C4-2B (cell line): ENCODE measurements at regions not wholly inside any gene's neighbourhood (a gene's known extent, or its start where the extent isn't known, plus 50 kb on each side); places are given as distances from the start of the nearest gene placed in this dataset.

Experiments
- ZFX ChIP-seq: fragments of 450-650 bp; IDR thresholded peaks from 2 replicates; pipeline ENCODE4 v1.6.1; 2017
- TF ChIP-seq, protein P1 (sequence below): fragments of 450-650 bp; conservative IDR thresholded peaks from 2 replicates; pipeline ENCODE4 v1.5.1; 2017; ENCODE audit warnings: mild to moderate bottlenecking

DNA sequence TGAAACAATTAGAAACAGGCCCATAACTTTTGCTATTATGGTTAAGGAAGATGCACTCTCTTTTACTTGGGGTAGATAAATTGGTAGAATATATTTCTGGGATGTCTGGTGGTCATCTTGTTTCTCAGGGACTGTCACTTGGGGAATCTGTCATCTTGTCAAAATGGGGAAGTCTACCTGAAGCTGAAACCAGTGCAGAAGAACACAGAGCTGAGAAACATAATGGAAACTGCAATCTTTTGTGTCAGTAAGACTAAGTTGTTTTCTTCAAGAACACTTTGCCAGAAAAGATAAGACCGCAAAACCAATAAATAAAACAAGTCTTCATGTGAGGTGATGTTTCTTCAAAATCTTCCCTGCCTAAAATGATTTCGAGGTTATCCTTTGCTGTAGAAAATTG, 92.0 kb downstream of the NAA11 start:
- TF ChIP-seq, protein P1, sequence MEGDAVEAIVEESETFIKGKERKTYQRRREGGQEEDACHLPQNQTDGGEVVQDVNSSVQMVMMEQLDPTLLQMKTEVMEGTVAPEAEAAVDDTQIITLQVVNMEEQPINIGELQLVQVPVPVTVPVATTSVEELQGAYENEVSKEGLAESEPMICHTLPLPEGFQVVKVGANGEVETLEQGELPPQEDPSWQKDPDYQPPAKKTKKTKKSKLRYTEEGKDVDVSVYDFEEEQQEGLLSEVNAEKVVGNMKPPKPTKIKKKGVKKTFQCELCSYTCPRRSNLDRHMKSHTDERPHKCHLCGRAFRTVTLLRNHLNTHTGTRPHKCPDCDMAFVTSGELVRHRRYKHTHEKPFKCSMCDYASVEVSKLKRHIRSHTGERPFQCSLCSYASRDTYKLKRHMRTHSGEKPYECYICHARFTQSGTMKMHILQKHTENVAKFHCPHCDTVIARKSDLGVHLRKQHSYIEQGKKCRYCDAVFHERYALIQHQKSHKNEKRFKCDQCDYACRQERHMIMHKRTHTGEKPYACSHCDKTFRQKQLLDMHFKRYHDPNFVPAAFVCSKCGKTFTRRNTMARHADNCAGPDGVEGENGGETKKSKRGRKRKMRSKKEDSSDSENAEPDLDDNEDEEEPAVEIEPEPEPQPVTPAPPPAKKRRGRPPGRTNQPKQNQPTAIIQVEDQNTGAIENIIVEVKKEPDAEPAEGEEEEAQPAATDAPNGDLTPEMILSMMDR, result no peak
- TF ChIP-seq ZFX, result no peak
